Panc1 (cell line): ENCODE measurements at regions not wholly inside any gene's neighbourhood (a gene's known extent, or its start where the extent isn't known, plus 50 kb on each side); places are given as distances from the start of the nearest gene placed in this dataset.

Source experiments
- POLR2AphosphoS5 ChIP-seq: IDR thresholded peaks from 2 replicates; pipeline ENCODE4 v1.6.1; 2012; ENCODE audit warnings: mild to moderate bottlenecking, low read depth, low read length, moderate library complexity
- SIN3A ChIP-seq: IDR thresholded peaks from 2 replicates; pipeline ENCODE4 v1.6.1; 2012; ENCODE audit warnings: low read depth, mild to moderate bottlenecking, low read length, moderate library complexity, borderline replicate concordance; ENCODE audit not compliant: insufficient read depth
- TCF7L2 ChIP-seq: IDR thresholded peaks from 2 replicates; pipeline ENCODE4 v1.6.1; 2011; ENCODE audit warnings: mild to moderate bottlenecking, low read depth, low read length, inconsistent platforms
- TF ChIP-seq, protein P1 (sequence below): fragments of 450-650 bp; IDR thresholded peaks from 2 replicates; pipeline ENCODE4 v1.5.1; 2017; ENCODE audit warnings: mild to moderate bottlenecking

DNA sequence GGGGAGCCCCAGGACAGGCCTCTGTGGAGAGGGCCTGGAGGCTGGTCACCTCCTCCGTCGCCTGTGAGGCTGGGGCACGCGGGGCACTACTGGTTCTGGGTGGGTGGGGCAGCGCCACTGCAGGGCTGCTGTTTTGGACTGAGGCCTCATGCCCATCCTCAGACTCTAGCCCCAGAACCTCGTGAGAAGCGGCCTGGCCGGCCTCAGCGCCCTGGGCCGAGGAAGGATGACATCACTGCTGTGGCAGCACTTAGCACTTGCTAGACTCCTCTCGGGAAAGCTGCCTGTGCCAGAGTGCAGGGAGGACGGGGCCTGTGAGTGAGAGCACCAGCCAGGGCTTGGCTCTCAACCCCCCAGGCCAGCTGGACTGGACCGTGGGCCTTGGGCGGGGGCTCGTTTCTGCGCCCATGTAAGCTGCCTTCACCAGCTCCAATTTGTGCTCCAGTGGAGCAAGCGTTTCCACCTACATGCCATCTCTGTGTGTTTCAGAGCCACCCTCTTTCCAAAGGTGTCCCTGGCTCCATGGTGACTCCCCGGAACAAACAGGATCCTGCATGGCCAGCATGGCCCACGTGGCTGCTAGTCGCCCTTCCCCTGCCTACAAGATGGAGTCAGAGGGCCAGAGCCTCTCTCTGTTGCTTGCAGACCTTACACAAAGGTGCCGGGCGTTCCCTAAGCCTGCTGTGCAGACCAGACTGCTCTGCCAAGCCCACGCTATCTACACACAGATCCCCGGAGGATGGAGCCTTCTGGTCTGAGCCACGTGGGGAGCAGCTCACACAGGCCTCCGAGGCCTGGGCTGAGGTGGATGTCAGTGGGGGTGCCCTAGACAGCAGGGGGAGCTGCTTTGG, 102.9 kb downstream of the CTTN start:
- TF ChIP-seq, protein P1, sequence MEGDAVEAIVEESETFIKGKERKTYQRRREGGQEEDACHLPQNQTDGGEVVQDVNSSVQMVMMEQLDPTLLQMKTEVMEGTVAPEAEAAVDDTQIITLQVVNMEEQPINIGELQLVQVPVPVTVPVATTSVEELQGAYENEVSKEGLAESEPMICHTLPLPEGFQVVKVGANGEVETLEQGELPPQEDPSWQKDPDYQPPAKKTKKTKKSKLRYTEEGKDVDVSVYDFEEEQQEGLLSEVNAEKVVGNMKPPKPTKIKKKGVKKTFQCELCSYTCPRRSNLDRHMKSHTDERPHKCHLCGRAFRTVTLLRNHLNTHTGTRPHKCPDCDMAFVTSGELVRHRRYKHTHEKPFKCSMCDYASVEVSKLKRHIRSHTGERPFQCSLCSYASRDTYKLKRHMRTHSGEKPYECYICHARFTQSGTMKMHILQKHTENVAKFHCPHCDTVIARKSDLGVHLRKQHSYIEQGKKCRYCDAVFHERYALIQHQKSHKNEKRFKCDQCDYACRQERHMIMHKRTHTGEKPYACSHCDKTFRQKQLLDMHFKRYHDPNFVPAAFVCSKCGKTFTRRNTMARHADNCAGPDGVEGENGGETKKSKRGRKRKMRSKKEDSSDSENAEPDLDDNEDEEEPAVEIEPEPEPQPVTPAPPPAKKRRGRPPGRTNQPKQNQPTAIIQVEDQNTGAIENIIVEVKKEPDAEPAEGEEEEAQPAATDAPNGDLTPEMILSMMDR = no peak
- TF ChIP-seq POLR2AphosphoS5 = no peak
- no peak for TF ChIP-seq TCF7L2
- no peak for TF ChIP-seq SIN3A
